Glutamatergic neuron (in vitro differentiated cells): ENCODE measurements at regions not wholly inside any gene's neighbourhood (a gene's known extent, or its start where the extent isn't known, plus 50 kb on each side); places are given as distances from the start of the nearest gene placed in this dataset.

ENCODE experiments used
- DNase-seq: peaks from one replicate; pipeline ENCODE4 v3.0.0; 2022
- H3K27ac Mint-ChIP-seq: one replicate; pipeline ENCODE4 v1.8.0; 2020; ENCODE audit warnings: mild to moderate bottlenecking, mixed read lengths, inconsistent platforms; ENCODE audit not compliant: unreplicated experiment
- H3K27me3 Mint-ChIP-seq: one replicate; pipeline ENCODE4 v1.8.0; 2020; ENCODE audit warnings: mild to moderate bottlenecking, moderate library complexity, mixed read lengths, inconsistent platforms; ENCODE audit not compliant: unreplicated experiment
- H3K36me3 Mint-ChIP-seq: one replicate; pipeline ENCODE4 v1.8.0; 2020; ENCODE audit warnings: mild to moderate bottlenecking, mixed read lengths, inconsistent platforms; ENCODE audit not compliant: unreplicated experiment
- H3K4me1 Mint-ChIP-seq: one replicate; pipeline ENCODE4 v1.8.0; 2020; ENCODE audit warnings: mild to moderate bottlenecking, low read depth, mixed read lengths, inconsistent platforms; ENCODE audit not compliant: unreplicated experiment
- H3K4me3 Mint-ChIP-seq: one replicate; pipeline ENCODE4 v1.8.0; 2020; ENCODE audit warnings: mild to moderate bottlenecking, mixed read lengths, inconsistent platforms; ENCODE audit not compliant: unreplicated experiment
- H3K9me3 Mint-ChIP-seq: one replicate; pipeline ENCODE4 v1.8.0; 2020; ENCODE audit warnings: mild to moderate bottlenecking, moderate library complexity, mixed read lengths, inconsistent platforms; ENCODE audit not compliant: unreplicated experiment
- CTCF ChIP-seq: fragments of 200-600 bp; sonication (generic); IDR thresholded peaks from one replicate; pipeline ENCODE4 v1.5.0; 2021; ENCODE audit not compliant: partially characterized antibody, unreplicated experiment

- H3K27ac Mint-ChIP-seq, result no peak overlapping the region
- DNase-seq, result no peak
- H3K27me3 Mint-ChIP-seq, result no peaks in the 10 kb centered on the region
- no peaks in the 10 kb centered on the region for H3K36me3 Mint-ChIP-seq
- H3K4me3 Mint-ChIP-seq, result no peak overlapping the region
- TF ChIP-seq CTCF, result no peak
- peaks cover 1% of the 10 kb centered on the region for H3K9me3 Mint-ChIP-seq
- peaks cover 2% of the 10 kb centered on the region for H3K4me1 Mint-ChIP-seq
These were observed 55.3 kb upstream of the ADTRP start for GRCh38 chr6:11833626-11834592.

- DNase-seq, result no peak
- Mint-ChIP-seq H3K4me1 (peaks cover 2% of the 10 kb centered on the region), H3K27ac (no peak overlapping the region), H3K36me3 (no peaks in the 10 kb centered on the region), H3K4me3 (no peak overlapping the region), H3K9me3 (peaks cover 3% of the 10 kb centered on the region), H3K27me3 (peaks cover 1% of the 10 kb centered on the region)
- TF ChIP-seq CTCF, result no peak
These were observed 53.0 kb upstream of the ADTRP start for GRCh38 chr6:11831653-11832052.

- Mint-ChIP-seq H3K4me3 (no peak overlapping the region), H3K4me1 (peaks cover 2% of the 10 kb centered on the region), H3K27ac (no peak overlapping the region), H3K36me3 (no peaks in the 10 kb centered on the region), H3K9me3 (peaks cover 3% of the 10 kb centered on the region), H3K27me3 (peaks cover 1% of the 10 kb centered on the region)
- TF ChIP-seq CTCF, result no peak
- no peak for DNase-seq
These were observed 51.9 kb upstream of the ADTRP start for GRCh38 chr6:11830520-11830919.

GRCh38 chr6:11830105-11830504 is 51.5 kb upstream of the ADTRP start:
- Mint-ChIP-seq H3K27me3 (peaks cover 1% of the 10 kb centered on the region), H3K4me1 (peaks cover 2% of the 10 kb centered on the region)

More at GRCh38 chr6:11830105-11830504, 51.5 kb upstream of the ADTRP start:
- H3K36me3 Mint-ChIP-seq, result no peaks in the 10 kb centered on the region
- no peak overlapping the region for H3K4me3 Mint-ChIP-seq
- no peak overlapping the region for H3K27ac Mint-ChIP-seq
- no peak for TF ChIP-seq CTCF
- peaks cover 3% of the 10 kb centered on the region for H3K9me3 Mint-ChIP-seq
- no peak for DNase-seq
